Gastrocnemius medialis (tissue), 4 donors: ENCODE measurements at regions not wholly inside any gene's neighbourhood (a gene's known extent, or its start where the extent isn't known, plus 50 kb on each side); places are given as distances from the start of the nearest gene placed in this dataset.

Experiments
- POLR2A ChIP-seq, 2 donors: fragments of 450-650 bp; IDR thresholded peaks; one replicate each; pipeline ENCODE4 v1.6.1; 2017; ENCODE audit warnings: antibody characterized with exemption in 2 of 2, mild to moderate bottlenecking in 2 of 2, moderate library complexity in 2 of 2
- TF ChIP-seq, protein P1 (sequence below), 5 experiments: fragments of 450-650 bp in 3 of 5; fragments of 200-600 bp in 2 of 5; sonication (generic) in 2 of 5; IDR thresholded peaks in 4 of 5; conservative IDR thresholded peaks in 1 of 5; 1 replicate in 4 of 5; 2 replicates in 1 of 5; pipeline ENCODE4 v1.5.1; 2016 to 2019; ENCODE audit warnings: antibody characterized with exemption in 5 of 5, mild to moderate bottlenecking in 3 of 5, moderate library complexity in 3 of 5

DNA sequence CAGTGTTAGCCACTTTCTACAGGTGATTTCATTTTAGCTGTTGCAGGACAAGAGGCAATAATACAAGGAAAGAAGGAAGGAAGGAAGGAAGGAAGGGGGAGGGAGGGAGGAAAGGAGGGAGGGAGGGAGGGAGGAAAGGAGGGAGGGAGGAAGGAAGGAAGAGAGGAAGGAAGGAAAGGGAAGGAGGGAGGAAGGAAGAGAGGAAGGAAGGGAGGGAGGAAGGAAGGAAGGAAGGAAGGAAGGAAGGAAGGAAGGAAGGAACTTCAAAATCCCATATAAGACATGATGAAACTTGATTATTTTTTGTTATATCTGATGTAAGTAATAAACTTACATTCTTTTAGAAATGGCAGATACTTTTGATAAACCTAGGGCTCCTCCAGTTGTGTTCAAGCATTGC lies 83.6 kb downstream of the TFAP2B start:
- TF ChIP-seq, protein P1, sequence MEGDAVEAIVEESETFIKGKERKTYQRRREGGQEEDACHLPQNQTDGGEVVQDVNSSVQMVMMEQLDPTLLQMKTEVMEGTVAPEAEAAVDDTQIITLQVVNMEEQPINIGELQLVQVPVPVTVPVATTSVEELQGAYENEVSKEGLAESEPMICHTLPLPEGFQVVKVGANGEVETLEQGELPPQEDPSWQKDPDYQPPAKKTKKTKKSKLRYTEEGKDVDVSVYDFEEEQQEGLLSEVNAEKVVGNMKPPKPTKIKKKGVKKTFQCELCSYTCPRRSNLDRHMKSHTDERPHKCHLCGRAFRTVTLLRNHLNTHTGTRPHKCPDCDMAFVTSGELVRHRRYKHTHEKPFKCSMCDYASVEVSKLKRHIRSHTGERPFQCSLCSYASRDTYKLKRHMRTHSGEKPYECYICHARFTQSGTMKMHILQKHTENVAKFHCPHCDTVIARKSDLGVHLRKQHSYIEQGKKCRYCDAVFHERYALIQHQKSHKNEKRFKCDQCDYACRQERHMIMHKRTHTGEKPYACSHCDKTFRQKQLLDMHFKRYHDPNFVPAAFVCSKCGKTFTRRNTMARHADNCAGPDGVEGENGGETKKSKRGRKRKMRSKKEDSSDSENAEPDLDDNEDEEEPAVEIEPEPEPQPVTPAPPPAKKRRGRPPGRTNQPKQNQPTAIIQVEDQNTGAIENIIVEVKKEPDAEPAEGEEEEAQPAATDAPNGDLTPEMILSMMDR (IDR thresholded peaks at IDR 0.05 in 4 of 5, conservative IDR thresholded peaks at IDR 0.05 in 1 of 5), result no peak
- TF ChIP-seq POLR2A (IDR thresholded peaks at IDR 0.05), result no peak
